ENCODE measurements at regions not wholly inside any gene's neighbourhood (a gene's known extent, or its start where the extent isn't known, plus 50 kb on each side); places are given as distances from the start of the nearest gene placed in this dataset.

- TF ChIP-seq CTCF (IDR thresholded peaks at IDR 0.05; ENCODE audit: low read depth, low read length, poor library complexity, severe bottlenecking) (no peak), EZH2phosphoT487 (IDR thresholded peaks at IDR 0.05; ENCODE audit: borderline replicate concordance, low read length) (no peak)
These were observed 1116.4 kb downstream of the JRKL start for GRCh38 chr11:97506076-97506759.
